SK-N-SH treated with all-trans-retinoic acid at 6 μM for 48 hours (cell line): ENCODE measurements at regions not wholly inside any gene's neighbourhood (a gene's known extent, or its start where the extent isn't known, plus 50 kb on each side); places are given as distances from the start of the nearest gene placed in this dataset.

Source experiments
- ATAC-seq: fragments of 200-7000 bp; cut with Tn5 transposase; 3 replicates; pipeline ENCODE4 v1.9.1; 2020; ENCODE audit warnings: mild to moderate bottlenecking, moderate library complexity
- ARNTL ChIP-seq: fragments of 450-650 bp; formaldehyde crosslinking; IDR thresholded peaks from 2 replicates; pipeline ENCODE4 v1.5.0; 2020; ENCODE audit warnings: low read depth, mild to moderate bottlenecking, moderate library complexity, borderline replicate concordance
- BACH2 ChIP-seq: fragments of 250-450 bp; sonication (Bioruptor Pico); IDR thresholded peaks from 2 replicates; pipeline ENCODE4 v1.9.0; 2021; ENCODE audit warnings: mild to moderate bottlenecking, borderline replicate concordance
- CSDC2 ChIP-seq: fragments of 250-450 bp; sonication (Bioruptor Pico); IDR thresholded peaks from 2 replicates; pipeline ENCODE4 v1.5.0; 2020; ENCODE audit warnings: mild to moderate bottlenecking, moderate library complexity
- ESRRG ChIP-seq: fragments of 250-450 bp; sonication (Bioruptor Pico); IDR thresholded peaks from 2 replicates; pipeline ENCODE4 v1.6.1; 2021; ENCODE audit warnings: mild to moderate bottlenecking
- GLIS3 ChIP-seq: fragments of 250-450 bp; sonication (Bioruptor Pico); IDR thresholded peaks from 2 replicates; pipeline ENCODE4 v1.5.0; 2020; ENCODE audit warnings: mild to moderate bottlenecking, moderate library complexity
- ISL1 ChIP-seq: fragments of 250-450 bp; sonication (Bioruptor Pico); IDR thresholded peaks from 2 replicates; pipeline ENCODE4 v2.1.2; 2022; ENCODE audit warnings: mild to moderate bottlenecking, moderate library complexity
- OSR1 ChIP-seq: fragments of 250-450 bp; sonication (Bioruptor Pico); IDR thresholded peaks from 2 replicates; pipeline ENCODE4 v1.8.0; 2022; ENCODE audit warnings: moderate library complexity, mild to moderate bottlenecking, inconsistent platforms
- PPARA ChIP-seq: fragments of 250-450 bp; sonication (Bioruptor Pico); IDR thresholded peaks from 2 replicates; pipeline ENCODE4 v1.5.0; 2020; ENCODE audit warnings: mild to moderate bottlenecking, borderline replicate concordance
- RARB ChIP-seq: fragments of 250-450 bp; sonication (Bioruptor Pico); IDR thresholded peaks from 2 replicates; pipeline ENCODE4 v1.8.0; 2021; ENCODE audit warnings: mild to moderate bottlenecking, moderate library complexity
- SNAI2 ChIP-seq: fragments of 250-450 bp; sonication (Bioruptor Pico); IDR thresholded peaks from 2 replicates; pipeline ENCODE4 v1.5.0; 2020; ENCODE audit warnings: mild to moderate bottlenecking, moderate library complexity
- TCF4 ChIP-seq: fragments of 250-450 bp; sonication (Bioruptor Pico); IDR thresholded peaks from 2 replicates; pipeline ENCODE4 v1.8.0; 2021; ENCODE audit warnings: mild to moderate bottlenecking, moderate library complexity, borderline replicate concordance
- ZC3H10 ChIP-seq: fragments of 250-450 bp; sonication (Bioruptor Pico); IDR thresholded peaks from 2 replicates; pipeline ENCODE4 v1.5.1; 2021; ENCODE audit warnings: mild to moderate bottlenecking, moderate library complexity
- ZFP3 ChIP-seq: fragments of 250-450 bp; sonication (Bioruptor Pico); IDR thresholded peaks from 2 replicates; pipeline ENCODE4 v1.5.0; 2020; ENCODE audit warnings: mild to moderate bottlenecking, moderate library complexity
- ZFP30 ChIP-seq: fragments of 450-650 bp; formaldehyde crosslinking; IDR thresholded peaks from 2 replicates; pipeline ENCODE4 v1.5.0; 2022; ENCODE audit warnings: mild to moderate bottlenecking, moderate library complexity
- ZNF565 ChIP-seq: fragments of 450-650 bp; formaldehyde crosslinking; conservative IDR thresholded peaks from 2 replicates; pipeline ENCODE4 v1.5.0; 2020; ENCODE audit warnings: low read depth, mild to moderate bottlenecking, moderate library complexity
- ZNF70 ChIP-seq: fragments of 450-650 bp; formaldehyde crosslinking; IDR thresholded peaks from 2 replicates; pipeline ENCODE4 v1.5.0; 2020; ENCODE audit warnings: mild to moderate bottlenecking, moderate library complexity
- ZNF8 ChIP-seq: fragments of 450-650 bp; formaldehyde crosslinking; IDR thresholded peaks from 2 replicates; pipeline ENCODE4 v1.5.0; 2020; ENCODE audit warnings: mild to moderate bottlenecking, moderate library complexity
- TF ChIP-seq, protein P1 (sequence below): fragments of 250-450 bp; sonication (Bioruptor Pico); IDR thresholded peaks from 2 replicates; pipeline ENCODE4 v1.8.0; 2020; ENCODE audit warnings: mild to moderate bottlenecking, moderate library complexity, borderline replicate concordance
- TF ChIP-seq, protein P2 (sequence below): fragments of 250-450 bp; sonication (Bioruptor Pico); IDR thresholded peaks from 2 replicates; pipeline ENCODE4 v1.5.1; 2020; ENCODE audit warnings: low read depth, mild to moderate bottlenecking, moderate library complexity
- TF ChIP-seq, protein P3 (sequence below): fragments of 250-450 bp; sonication (Bioruptor Pico); IDR thresholded peaks from 2 replicates; pipeline ENCODE4 v1.5.1; 2021; ENCODE audit warnings: mild to moderate bottlenecking, moderate library complexity

DNA sequence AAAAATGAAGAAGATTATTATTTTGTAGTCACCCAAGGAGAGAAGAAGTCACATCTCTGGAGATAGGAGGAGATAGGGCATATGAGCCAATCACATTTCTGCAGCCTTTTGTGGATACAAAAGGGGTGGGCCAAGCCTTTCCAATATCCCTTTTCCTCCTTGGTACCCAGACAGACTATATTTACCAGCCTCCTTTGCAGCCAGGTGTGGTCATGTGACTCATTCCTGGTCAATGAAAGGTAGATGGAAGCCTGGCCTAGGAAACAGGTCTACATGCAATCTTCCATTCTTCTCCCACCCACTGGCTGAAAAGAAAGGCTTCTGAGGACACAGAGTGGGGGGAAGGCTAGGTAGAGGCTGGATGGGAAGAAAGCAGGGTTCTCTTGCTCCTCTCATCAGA, 58.1 kb upstream of the ERG start:
- no peak for ATAC-seq
- TF ChIP-seq TCF4 (CRISPR knock-in tag) (no peak), ZFP3 (CRISPR knock-in tag) (no peak), CSDC2 (CRISPR knock-in tag) (no peak), ZC3H10 (CRISPR knock-in tag) (no peak), ESRRG (CRISPR knock-in tag) (no peak), BACH2 (no peak), SNAI2 (CRISPR knock-in tag) (no peak), ARNTL (no peak), PPARA (no peak), ISL1 (CRISPR knock-in tag) (no peak), RARB (CRISPR knock-in tag) (no peak), ZNF70 (no peak), OSR1 (CRISPR knock-in tag) (no peak), GLIS3 (CRISPR knock-in tag) (no peak)
- TF ChIP-seq, protein P1, sequence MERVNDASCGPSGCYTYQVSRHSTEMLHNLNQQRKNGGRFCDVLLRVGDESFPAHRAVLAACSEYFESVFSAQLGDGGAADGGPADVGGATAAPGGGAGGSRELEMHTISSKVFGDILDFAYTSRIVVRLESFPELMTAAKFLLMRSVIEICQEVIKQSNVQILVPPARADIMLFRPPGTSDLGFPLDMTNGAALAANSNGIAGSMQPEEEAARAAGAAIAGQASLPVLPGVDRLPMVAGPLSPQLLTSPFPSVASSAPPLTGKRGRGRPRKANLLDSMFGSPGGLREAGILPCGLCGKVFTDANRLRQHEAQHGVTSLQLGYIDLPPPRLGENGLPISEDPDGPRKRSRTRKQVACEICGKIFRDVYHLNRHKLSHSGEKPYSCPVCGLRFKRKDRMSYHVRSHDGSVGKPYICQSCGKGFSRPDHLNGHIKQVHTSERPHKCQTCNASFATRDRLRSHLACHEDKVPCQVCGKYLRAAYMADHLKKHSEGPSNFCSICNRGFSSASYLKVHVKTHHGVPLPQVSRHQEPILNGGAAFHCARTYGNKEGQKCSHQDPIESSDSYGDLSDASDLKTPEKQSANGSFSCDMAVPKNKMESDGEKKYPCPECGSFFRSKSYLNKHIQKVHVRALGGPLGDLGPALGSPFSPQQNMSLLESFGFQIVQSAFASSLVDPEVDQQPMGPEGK (CRISPR knock-in tag): no peak
- TF ChIP-seq, protein P2, sequence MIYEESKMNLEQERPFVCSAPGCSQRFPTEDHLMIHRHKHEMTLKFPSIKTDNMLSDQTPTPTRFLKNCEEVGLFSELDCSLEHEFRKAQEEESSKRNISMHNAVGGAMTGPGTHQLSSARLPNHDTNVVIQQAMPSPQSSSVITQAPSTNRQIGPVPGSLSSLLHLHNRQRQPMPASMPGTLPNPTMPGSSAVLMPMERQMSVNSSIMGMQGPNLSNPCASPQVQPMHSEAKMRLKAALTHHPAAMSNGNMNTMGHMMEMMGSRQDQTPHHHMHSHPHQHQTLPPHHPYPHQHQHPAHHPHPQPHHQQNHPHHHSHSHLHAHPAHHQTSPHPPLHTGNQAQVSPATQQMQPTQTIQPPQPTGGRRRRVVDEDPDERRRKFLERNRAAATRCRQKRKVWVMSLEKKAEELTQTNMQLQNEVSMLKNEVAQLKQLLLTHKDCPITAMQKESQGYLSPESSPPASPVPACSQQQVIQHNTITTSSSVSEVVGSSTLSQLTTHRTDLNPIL (CRISPR knock-in tag): no peak
- TF ChIP-seq, protein P3, sequence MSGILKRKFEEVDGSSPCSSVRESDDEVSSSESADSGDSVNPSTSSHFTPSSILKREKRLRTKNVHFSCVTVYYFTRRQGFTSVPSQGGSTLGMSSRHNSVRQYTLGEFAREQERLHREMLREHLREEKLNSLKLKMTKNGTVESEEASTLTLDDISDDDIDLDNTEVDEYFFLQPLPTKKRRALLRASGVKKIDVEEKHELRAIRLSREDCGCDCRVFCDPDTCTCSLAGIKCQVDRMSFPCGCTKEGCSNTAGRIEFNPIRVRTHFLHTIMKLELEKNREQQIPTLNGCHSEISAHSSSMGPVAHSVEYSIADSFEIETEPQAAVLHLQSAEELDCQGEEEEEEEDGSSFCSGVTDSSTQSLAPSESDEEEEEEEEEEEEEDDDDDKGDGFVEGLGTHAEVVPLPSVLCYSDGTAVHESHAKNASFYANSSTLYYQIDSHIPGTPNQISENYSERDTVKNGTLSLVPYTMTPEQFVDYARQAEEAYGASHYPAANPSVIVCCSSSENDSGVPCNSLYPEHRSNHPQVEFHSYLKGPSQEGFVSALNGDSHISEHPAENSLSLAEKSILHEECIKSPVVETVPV (CRISPR knock-in tag): no peak

DNA sequence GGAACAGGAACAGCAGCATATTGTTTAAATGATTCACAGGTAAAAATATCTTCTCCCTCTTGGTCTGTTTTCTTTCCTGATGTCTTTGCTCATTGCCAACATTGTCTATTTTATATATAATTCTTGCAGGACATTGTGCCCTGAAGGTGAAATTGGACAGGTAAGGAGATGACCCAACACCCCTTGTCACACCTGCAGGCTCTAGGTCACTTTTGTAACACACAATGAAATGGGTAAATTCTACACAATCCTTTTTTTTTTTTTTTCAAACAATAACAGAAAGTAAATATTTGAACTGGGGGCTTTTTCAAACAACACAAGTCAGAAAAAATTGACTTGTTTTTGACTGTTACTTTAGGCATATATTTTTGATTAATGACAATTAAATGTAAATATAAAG, 62.9 kb upstream of the ERG start:
- no peak for TF ChIP-seq BACH2
- TF ChIP-seq ISL1 (CRISPR knock-in tag): no peak
- TF ChIP-seq CSDC2 (CRISPR knock-in tag): no peak
- TF ChIP-seq PPARA: no peak
- TF ChIP-seq GLIS3 (CRISPR knock-in tag): no peak
- TF ChIP-seq, protein P1 (CRISPR knock-in tag): no peak
- no peak for TF ChIP-seq SNAI2 (CRISPR knock-in tag)
- TF ChIP-seq ZNF8 (CRISPR knock-in tag): no peak
- no peak for TF ChIP-seq ZNF565 (CRISPR knock-in tag)
- TF ChIP-seq, protein P3 (CRISPR knock-in tag): no peak
- TF ChIP-seq ZC3H10 (CRISPR knock-in tag): no peak
- TF ChIP-seq ARNTL: no peak
- ATAC-seq: no peak

DNA sequence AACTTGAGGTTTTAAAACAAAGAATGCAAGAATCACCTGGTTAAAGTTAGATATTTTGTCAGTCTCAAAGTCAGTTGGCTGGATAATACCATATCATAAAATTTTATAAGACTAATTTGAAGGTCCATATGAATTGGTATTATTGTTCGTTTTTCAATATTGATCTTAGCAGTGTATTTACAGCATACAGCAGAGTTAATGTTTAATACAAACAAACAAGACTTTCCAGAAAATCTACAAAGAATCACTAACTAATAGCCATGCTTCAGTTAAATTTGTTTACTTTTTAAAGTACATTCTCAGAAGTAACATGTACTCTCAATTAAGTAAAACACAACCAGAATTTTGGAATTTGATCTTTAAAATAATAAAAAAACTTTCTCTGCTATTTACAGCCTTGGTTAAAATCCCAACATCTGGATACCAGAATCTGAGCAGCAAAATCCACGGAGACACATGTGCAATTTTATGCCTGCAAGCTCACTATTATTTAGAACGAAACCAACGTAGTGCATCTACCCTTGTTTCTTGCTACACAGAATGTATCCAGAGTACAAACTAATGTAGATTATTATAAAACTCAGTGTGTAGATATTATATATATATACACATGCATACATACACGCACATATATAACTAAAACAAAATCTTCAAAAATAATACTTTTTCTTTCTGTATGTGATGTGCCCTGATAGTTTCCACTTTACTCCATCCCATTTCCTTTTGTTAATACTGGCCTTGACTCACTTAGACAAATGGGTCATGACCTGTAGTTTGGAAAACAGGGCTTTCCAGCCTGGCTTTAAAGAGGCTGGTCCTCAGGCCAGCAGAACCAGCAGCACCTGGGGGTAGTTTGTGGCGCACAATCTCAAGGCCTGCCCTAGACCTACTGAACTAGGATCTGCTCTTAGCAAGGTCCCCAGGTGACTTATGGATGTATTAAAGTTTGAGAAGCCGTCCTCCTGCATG, 63.6 kb upstream of the ERG start:
- ATAC-seq: no peak
- TF ChIP-seq ZFP30 (CRISPR knock-in tag): no peak
- no peak for TF ChIP-seq GLIS3 (CRISPR knock-in tag)
- no peak for TF ChIP-seq ESRRG (CRISPR knock-in tag)
- no peak for TF ChIP-seq RARB (CRISPR knock-in tag)
- no peak for TF ChIP-seq ZNF8 (CRISPR knock-in tag)
- no peak for TF ChIP-seq ZNF565 (CRISPR knock-in tag)
- no peak for TF ChIP-seq CSDC2 (CRISPR knock-in tag)
- TF ChIP-seq PPARA: no peak
- TF ChIP-seq ARNTL: no peak
- TF ChIP-seq, protein P3 (CRISPR knock-in tag): no peak
- TF ChIP-seq, protein P2 (CRISPR knock-in tag): no peak
